Heart left ventricle (tissue), 16 donors: ENCODE measurements at regions not wholly inside any gene's neighbourhood (a gene's known extent, or its start where the extent isn't known, plus 50 kb on each side); places are given as distances from the start of the nearest gene placed in this dataset.

Source experiments
- ATAC-seq, 4 donors: fragments of 200-7000 bp; cut with Tn5 transposase; one replicate each; pipeline ENCODE4 v1.9.1; 2020 to 2022; ENCODE audit warnings: moderate library complexity in 4 of 4, mild to moderate bottlenecking in 3 of 4, moderate number of reproducible peaks in 1 of 4
- DNase-seq, 5 donors: peaks; one replicate each; pipeline ENCODE4 v3.0.0-alpha.2; 2020
- H3K27ac ChIP-seq, 12 donors: fragments of 200-600 bp; sonication (generic) in 4 of 12; one replicate each; pipeline versions ENCODE4 v1.5.0 to v1.8.0; 2016 to 2022; ENCODE audit warnings: mild to moderate bottlenecking in 2 of 12
- H3K27me3 ChIP-seq, 9 donors: fragments of 200-600 bp; sonication (generic) in 2 of 9; one replicate each; pipeline versions ENCODE4 v1.5.1 to v1.8.0; 2016 to 2022; ENCODE audit warnings: mild to moderate bottlenecking in 3 of 9
- H3K36me3 ChIP-seq, 9 donors: fragments of 200-600 bp; sonication (generic) in 2 of 9; one replicate each; pipeline versions ENCODE4 v1.5.0 to v1.8.0; 2018 to 2022; ENCODE audit warnings: mild to moderate bottlenecking in 2 of 9
- H3K4me1 ChIP-seq, 12 donors: fragments of 200-600 bp; sonication (generic) in 4 of 12; one replicate each; pipeline versions ENCODE4 v1.5.0 to v1.8.0; 2016 to 2022; ENCODE audit warnings: mild to moderate bottlenecking in 3 of 12
- H3K4me3 ChIP-seq, 12 donors: fragments of 200-600 bp; sonication (generic) in 4 of 12; one replicate each; pipeline versions ENCODE4 v1.5.0 to v1.8.0; 2017 to 2022; ENCODE audit warnings: mild to moderate bottlenecking in 9 of 12, moderate library complexity in 4 of 12
- H3K9me3 ChIP-seq, 12 donors: fragments of 200-600 bp; sonication (generic) in 4 of 12; one replicate each; pipeline versions ENCODE4 v1.5.0 to v1.8.0; 2016 to 2022; ENCODE audit warnings: mild to moderate bottlenecking in 1 of 12
- POLR2A ChIP-seq, 2 donors: fragments of 450-650 bp; IDR thresholded peaks; one replicate each; pipeline ENCODE4 v1.6.1; 2017; ENCODE audit warnings: antibody characterized with exemption in 2 of 2, mild to moderate bottlenecking in 2 of 2, moderate library complexity in 2 of 2
- WGBS, 4 donors: extraction: QIAGEN DNeasy Blood & Tissue Kit in 2 of 4; methylation state at CpG; one replicate each; pipeline versions ENCODE4 v1.1.5 to v1.1.7; 2013 to 2018; 5-methylcytosine and 5-hydroxymethylcytosine counted together
- intact Hi-C, 10 donors: fragments of 100-400 bp; cut with DNase I; formaldehyde crosslinking; loops; one replicate each; pipeline versions ENCODE4 v1.11.1 to v1.14.2; 2022
- TF ChIP-seq, protein P1 (sequence below), 12 donors: fragments of 200-600 bp; sonication (generic) in 4 of 12; IDR thresholded peaks; one replicate each; pipeline versions ENCODE4 v1.5.0 to v1.8.0; 2018 to 2022; ENCODE audit warnings: antibody characterized with exemption in 12 of 12, mild to moderate bottlenecking in 5 of 12
- donor health status: ischemic (EF 13 %, LVEDD 7.1; RV severe dilation, severe dysfunction).
- donor health status: healthy with polysubstance abuse.
- donor health status: DM: no; HTN: yes; CAD: no.
- donor health status: DM: no; HTN: no; CAD: no.
- donor health status: ischemic (EF 25% LVEDD 6.9; RV normal size, moderate dysfunction).
- donor health status: ischemic (EF 25% LVEDD 5.7; RV mildly dilated, moderate dysfunction).
- donor health status: healthy.
- donor health status: DM: yes; HTN: yes; CAD: no.
- donor health status: ischemic (EF 35%, LVEDD 5.7; RV mildly dilated, moderate dysfunction).
- donor health status: nonischemic (EF 11% LVEDD 7.7; RV severe dilation, severe dysfunction).
- donor health status: DM: yes; HTN: yes; CAD: no.
- donor health status: PGD.
- donor health status: ischemic (EF 29% LVEDD 5.4; RV normal size, mild dysfunction).
- donor health status: nonischemic (EF 23%, LVEDD 6.1; RV moderate dilation, normal function).

DNA sequence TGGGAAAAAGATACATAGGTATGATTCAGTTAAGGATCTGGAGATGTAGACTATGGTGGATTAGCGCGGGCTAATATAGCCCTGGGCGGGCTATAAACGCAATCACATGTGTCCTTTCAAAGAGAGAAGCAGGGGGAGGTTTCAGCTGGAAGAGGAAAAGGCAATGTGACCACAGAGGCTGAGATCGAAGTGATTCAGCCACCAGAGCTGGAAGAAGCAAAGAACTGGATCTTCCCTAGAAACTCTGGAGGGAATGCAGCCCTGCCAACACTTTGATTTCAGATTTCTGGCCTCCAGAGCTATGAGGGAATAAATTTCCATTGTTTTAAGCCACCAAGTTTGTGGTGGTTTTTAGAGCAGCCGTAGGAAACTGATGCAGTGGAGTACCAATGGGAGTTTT is 81.5 kb upstream of the NHSL1 start:
- WGBS, 4 donors = 85 to 93% (median 90%) methylated on average over 6 of the region's 6 CpGs
- intact Hi-C loops = loop anchor here in 1 of 10 donors (10.0 kb wide), 1 partner anchor 466 kb away; no protein-coding TSS in a partner anchor
- Histone ChIP-seq H3K27me3 (no peaks in the 10 kb centered on the region), H3K4me3 (no peak overlapping the region), H3K36me3 (no peaks in the 10 kb centered on the region), H3K9me3 (no peaks in the 10 kb centered on the region), H3K27ac (no peak overlapping the region), H3K4me1 (peaks cover 0 to 11% (median 0%) of the 10 kb centered on the region in 12 donors)
- DNase-seq = no peak
- ATAC-seq = no peak
- TF ChIP-seq POLR2A (IDR thresholded peaks at IDR 0.05) = no peak
- TF ChIP-seq, protein P1, sequence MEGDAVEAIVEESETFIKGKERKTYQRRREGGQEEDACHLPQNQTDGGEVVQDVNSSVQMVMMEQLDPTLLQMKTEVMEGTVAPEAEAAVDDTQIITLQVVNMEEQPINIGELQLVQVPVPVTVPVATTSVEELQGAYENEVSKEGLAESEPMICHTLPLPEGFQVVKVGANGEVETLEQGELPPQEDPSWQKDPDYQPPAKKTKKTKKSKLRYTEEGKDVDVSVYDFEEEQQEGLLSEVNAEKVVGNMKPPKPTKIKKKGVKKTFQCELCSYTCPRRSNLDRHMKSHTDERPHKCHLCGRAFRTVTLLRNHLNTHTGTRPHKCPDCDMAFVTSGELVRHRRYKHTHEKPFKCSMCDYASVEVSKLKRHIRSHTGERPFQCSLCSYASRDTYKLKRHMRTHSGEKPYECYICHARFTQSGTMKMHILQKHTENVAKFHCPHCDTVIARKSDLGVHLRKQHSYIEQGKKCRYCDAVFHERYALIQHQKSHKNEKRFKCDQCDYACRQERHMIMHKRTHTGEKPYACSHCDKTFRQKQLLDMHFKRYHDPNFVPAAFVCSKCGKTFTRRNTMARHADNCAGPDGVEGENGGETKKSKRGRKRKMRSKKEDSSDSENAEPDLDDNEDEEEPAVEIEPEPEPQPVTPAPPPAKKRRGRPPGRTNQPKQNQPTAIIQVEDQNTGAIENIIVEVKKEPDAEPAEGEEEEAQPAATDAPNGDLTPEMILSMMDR (IDR thresholded peaks at IDR 0.05) = no peak

DNA sequence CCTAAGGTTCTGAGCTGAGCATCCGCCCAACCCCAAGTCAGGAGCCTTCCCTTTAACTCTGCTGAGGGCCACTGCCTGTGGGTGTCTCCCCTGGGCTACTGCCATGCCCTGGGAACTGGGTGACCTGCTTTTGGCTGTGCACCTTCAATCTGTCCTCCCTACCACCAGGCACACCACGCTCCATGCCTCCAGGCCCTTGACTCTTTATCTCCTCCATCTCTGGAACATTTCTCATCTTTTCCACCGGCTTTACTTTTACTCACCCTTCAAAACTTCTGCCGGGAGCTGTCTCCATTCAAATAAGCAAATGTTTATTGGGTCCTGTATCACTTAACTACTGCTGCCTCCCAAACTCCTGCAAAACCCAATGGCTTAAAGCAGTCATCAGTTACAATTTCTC is 83.3 kb upstream of the NHSL1 start:
- no peak overlapping the region for H3K4me3 ChIP-seq
- H3K27ac ChIP-seq = no peak overlapping the region
- H3K9me3 ChIP-seq = no peaks in the 10 kb centered on the region
- TF ChIP-seq, protein P1 (IDR thresholded peaks at IDR 0.05) = no peak
- no peak for TF ChIP-seq POLR2A (IDR thresholded peaks at IDR 0.05)
- no peak for DNase-seq
- ATAC-seq = peak in 2 of 4 donors; percentile 24 to 45
- WGBS, 4 donors = 83 to 98% (median 89%) methylated on average over 4 of the region's 4 CpGs
- intact Hi-C loops = loop anchor here in 1 of 10 donors (10.0 kb wide), 1 partner anchor 468 kb away; no protein-coding TSS in a partner anchor
- H3K4me1 ChIP-seq = peaks cover 0 to 3% (median 0%) of the 10 kb centered on the region in 12 donors
- no peaks in the 10 kb centered on the region for H3K27me3 ChIP-seq
- H3K36me3 ChIP-seq = no peaks in the 10 kb centered on the region

DNA sequence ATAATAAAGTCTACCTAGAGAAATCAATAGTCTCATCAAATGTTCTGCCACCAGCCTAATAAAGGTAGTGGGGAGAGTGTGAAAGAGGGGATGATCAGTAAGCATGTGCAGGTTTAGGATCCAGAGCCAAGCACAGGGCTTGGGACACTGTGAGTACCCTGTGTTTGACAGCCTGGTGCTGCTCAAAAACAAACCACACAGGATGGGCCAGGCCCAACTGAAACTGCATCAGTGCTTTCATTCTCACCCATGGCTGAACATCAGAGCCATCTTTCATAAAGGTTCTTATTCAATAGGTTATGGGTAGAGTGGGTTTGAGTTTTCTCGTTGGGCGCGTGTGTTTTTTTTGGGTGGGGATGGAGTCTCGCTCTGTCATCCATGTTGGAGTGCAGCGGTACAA is 87.3 kb upstream of the NHSL1 start:
- Histone ChIP-seq H3K4me1 (peaks cover 0 to 12% (median 0%) of the 10 kb centered on the region in 12 donors), H3K27ac (no peak overlapping the region), H3K27me3 (no peaks in the 10 kb centered on the region), H3K9me3 (no peaks in the 10 kb centered on the region), H3K36me3 (no peaks in the 10 kb centered on the region), H3K4me3 (no peak overlapping the region)
- TF ChIP-seq, protein P1 (IDR thresholded peaks at IDR 0.05) = no peak
- no peak for TF ChIP-seq POLR2A (IDR thresholded peaks at IDR 0.05)
- 93 to 98% (median 95%) methylated on average over 5 of the region's 5 CpGs for WGBS, 4 donors
- intact Hi-C loops = loop anchor here in 3 of 10 donors (5.0 to 10.0 kb wide), 5 partner anchors 159 to 472 kb away; no protein-coding TSS in a partner anchor
- DNase-seq (no peak), ATAC-seq (no peak)

DNA sequence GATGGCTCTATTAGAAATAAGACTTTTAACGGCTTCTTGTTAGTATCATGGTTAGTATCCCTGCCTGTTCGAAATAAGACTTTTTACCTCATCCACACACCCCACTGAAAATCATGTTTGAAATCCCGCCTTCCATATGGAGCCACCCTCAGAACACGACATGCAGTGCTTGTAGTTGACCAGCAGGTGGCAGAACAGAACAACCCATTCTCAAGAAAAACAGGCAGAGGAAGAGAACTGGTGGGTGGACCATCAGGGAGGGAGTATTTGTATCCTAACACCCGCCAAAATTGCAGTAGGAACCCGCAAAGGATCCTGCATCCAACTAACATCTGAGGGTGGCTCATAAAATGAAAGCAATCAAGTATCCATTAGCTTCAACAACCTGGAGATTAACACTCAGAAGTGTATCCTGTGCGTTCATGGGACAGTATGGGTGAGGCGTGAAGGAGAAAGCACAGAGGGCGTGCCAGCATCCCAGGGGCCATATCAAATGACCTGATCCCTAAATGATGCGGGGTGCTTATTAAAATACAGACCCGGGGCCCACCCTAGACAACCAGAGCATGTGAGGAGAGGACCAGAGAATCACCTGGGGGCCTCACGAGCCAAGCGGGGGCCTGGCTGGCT is 89.6 kb upstream of the NHSL1 start:
- TF ChIP-seq, protein P1 (IDR thresholded peaks at IDR 0.05) = peak; percentile 79 to 96 (median 92)
- no peak for TF ChIP-seq POLR2A (IDR thresholded peaks at IDR 0.05)
- Histone ChIP-seq H3K36me3 (no peaks in the 10 kb centered on the region), H3K4me3 (no peak overlapping the region), H3K4me1 (peaks cover 0 to 27% (median 10%) of the 10 kb centered on the region in 12 donors), H3K9me3 (no peaks in the 10 kb centered on the region), H3K27ac (no peak overlapping the region), H3K27me3 (no peaks in the 10 kb centered on the region)
- ATAC-seq = peak in 3 of 4 donors; percentile 32 to 58 (median 49)
- DNase-seq = peak in 4 of 5 donors; percentile 46 to 60 (median 59)
- WGBS, 4 donors = 42 to 44% (median 42%) methylated on average over 13 of the region's 13 CpGs
- intact Hi-C loops = loop anchor here in 9 of 10 donors (1.0 to 10.0 kb wide), 11 partner anchors 160 to 474 kb away; no protein-coding TSS in a partner anchor
